ENCODE measurements at regions not wholly inside any gene's neighbourhood (a gene's known extent, or its start where the extent isn't known, plus 50 kb on each side); places are given as distances from the start of the nearest gene placed in this dataset.

DNA sequence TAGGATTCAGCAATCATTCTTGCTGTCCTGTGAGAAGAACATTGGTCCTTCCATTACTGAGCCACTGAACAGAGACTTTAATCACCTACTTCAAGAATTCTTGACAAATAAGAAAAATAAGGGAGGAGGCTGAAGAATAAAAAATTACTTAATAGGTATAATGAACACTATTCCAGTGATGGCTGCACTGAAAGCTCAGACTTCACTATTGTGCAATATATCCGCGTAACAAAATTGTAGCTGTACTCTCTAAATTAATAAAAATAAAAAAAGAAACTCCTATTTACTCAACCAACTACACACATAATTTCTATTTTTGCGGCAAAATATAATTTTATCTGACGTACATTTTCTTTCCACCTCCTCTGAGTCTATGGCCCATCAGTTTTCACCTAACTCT lies 2441.0 kb downstream of the PCDH7 start:
- ChIA-PET POLR2A (no interaction called here), CTCF (no interaction called here)
- no peaks in the 10 kb centered on the region for H3K36me3 ChIP-seq (ENCODE audit: control insufficient read depth, insufficient read depth, low read length)
- intact Hi-C loops (cut with micrococcal nuclease; ENCODE audit: unreplicated experiment): no loop called here
- no peak for DNase-seq (ENCODE audit: low read depth, low spot score)
- no peak overlapping the region for H3K4me3 ChIP-seq (ENCODE audit: low read depth in 2 of 2, low read length in 2 of 2)
- no peak overlapping the region for H3K27ac ChIP-seq (ENCODE audit: low read length)
- H3K27me3 ChIP-seq (ENCODE audit: control insufficient read depth, insufficient read depth, low read length): no peaks in the 10 kb centered on the region
- TF ChIP-seq CTCF (IDR thresholded peaks at IDR 0.05): no peak
- no peak for TF ChIP-seq TCF7L2 (IDR thresholded peaks at IDR 0.05; ENCODE audit: low read depth, low read length)
- no peak for TF ChIP-seq REST (IDR thresholded peaks at IDR 0.05; ENCODE audit: insufficient read depth in 1 of 2, low read depth in 2 of 2, low read length in 1 of 2)
- TF ChIP-seq SIN3A (IDR thresholded peaks at IDR 0.05; ENCODE audit: borderline replicate concordance, insufficient read depth, low read depth, low read length): no peak
- in situ Hi-C loops (cut with HindIII; ENCODE audit: low pct_unique_long_range_greater_than_20kb, low sequenced_read_pairs): no loop called here
- no peak for ATAC-seq
- H3K9me3 ChIP-seq (ENCODE audit: control insufficient read depth, insufficient read depth, low read depth, low read length): no peaks in the 10 kb centered on the region
- no peaks in the 10 kb centered on the region for H3K4me1 ChIP-seq (ENCODE audit: control insufficient read depth, insufficient read depth, low read length)
- BruUV-seq (replicated peaks): no TSS peak

- no peak for ATAC-seq
- H3K9me3 ChIP-seq (ENCODE audit: control insufficient read depth, insufficient read depth, low read depth, low read length): no peaks in the 10 kb centered on the region
- in situ Hi-C loops (cut with HindIII; ENCODE audit: low pct_unique_long_range_greater_than_20kb, low sequenced_read_pairs): no loop called here
- H3K36me3 ChIP-seq (ENCODE audit: control insufficient read depth, insufficient read depth, low read length): no peaks in the 10 kb centered on the region
- no peak overlapping the region for H3K4me3 ChIP-seq (ENCODE audit: low read depth in 2 of 2, low read length in 2 of 2)
- no peak for DNase-seq (ENCODE audit: low read depth, low spot score)
- POLR2A ChIA-PET: no interaction called here
- intact Hi-C loops (cut with micrococcal nuclease; ENCODE audit: unreplicated experiment): no loop called here
- no peaks in the 10 kb centered on the region for H3K4me1 ChIP-seq (ENCODE audit: control insufficient read depth, insufficient read depth, low read length)
- TF ChIP-seq POLR2AphosphoS5 (IDR thresholded peaks at IDR 0.05; ENCODE audit: low read depth, low read length) (no peak), SIN3A (IDR thresholded peaks at IDR 0.05; ENCODE audit: borderline replicate concordance, insufficient read depth, low read depth, low read length) (no peak), CTCF (IDR thresholded peaks at IDR 0.05) (no peak), REST (IDR thresholded peaks at IDR 0.05; ENCODE audit: insufficient read depth in 1 of 2, low read depth in 2 of 2, low read length in 1 of 2) (no peak), TCF7L2 (IDR thresholded peaks at IDR 0.05; ENCODE audit: low read depth, low read length) (no peak)
- CTCF ChIA-PET: no interaction called here
- no TSS peak for BruUV-seq (replicated peaks)
- H3K27me3 ChIP-seq (ENCODE audit: control insufficient read depth, insufficient read depth, low read length): no peaks in the 10 kb centered on the region
- H3K27ac ChIP-seq (ENCODE audit: low read length): no peak overlapping the region
Measured at GRCh38 chr4:33162122-33162521, 2442.0 kb downstream of the PCDH7 start.

All from Panc1 (cell line).